Gastrocnemius medialis (tissue), 4 donors: ENCODE measurements at regions not wholly inside any gene's neighbourhood (a gene's known extent, or its start where the extent isn't known, plus 50 kb on each side); places are given as distances from the start of the nearest gene placed in this dataset.
"Not testable (repeated sequence)": the region's sequence is repeated elsewhere in the genome, so short reads cannot be mapped to it uniquely, and the experiment has no call there.

Experiments
- ATAC-seq, 2 donors: fragments of 150-250 bp; one replicate each; pipeline ENCODE4 v1.9.1; 2016
- DNase-seq, 2 donors: peaks; one replicate each; pipeline ENCODE4 v3.0.0-alpha.2; 2019
- H3K27ac ChIP-seq, 4 donors: fragments of 200-600 bp; sonication (generic); 1 replicate in 1 of 4; 2 replicates in 3 of 4; pipeline ENCODE4 v1.5.1; 2016 to 2018; ENCODE audit warnings: mild to moderate bottlenecking in 2 of 4, moderate library complexity in 1 of 4
- H3K27me3 ChIP-seq, 3 donors: fragments of 200-600 bp; sonication (generic) in 2 of 3; 1 replicate in 1 of 3; 2 replicates in 2 of 3; pipeline versions ENCODE4 v1.5.1 to v1.6.0; 2016 to 2019; ENCODE audit warnings: mild to moderate bottlenecking in 1 of 3, moderate library complexity in 1 of 3
- H3K36me3 ChIP-seq, 2 donors: fragments of 200-600 bp; sonication (generic) in 1 of 2; one replicate each; pipeline ENCODE4 v1.5.1; 2017 to 2018
- H3K4me1 ChIP-seq, 2 donors: fragments of 200-600 bp; sonication (generic) in 1 of 2; one replicate each; pipeline ENCODE4 v1.5.1; 2016 to 2017; ENCODE audit warnings: mild to moderate bottlenecking in 2 of 2
- H3K4me3 ChIP-seq, 4 donors: fragments of 200-600 bp; sonication (generic) in 3 of 4; 1 replicate in 1 of 4; 2 replicates in 3 of 4; pipeline ENCODE4 v1.5.1; 2016 to 2019; ENCODE audit warnings: mild to moderate bottlenecking in 2 of 4
- H3K9me3 ChIP-seq, 3 donors: fragments of 200-600 bp; sonication (generic) in 2 of 3; 1 replicate in 1 of 3; 2 replicates in 2 of 3; pipeline ENCODE4 v1.5.1; 2016 to 2019
- CTCF ChIP-seq, 5 experiments: fragments of 450-650 bp in 3 of 5; fragments of 200-600 bp in 2 of 5; sonication (generic) in 2 of 5; IDR thresholded peaks in 4 of 5; conservative IDR thresholded peaks in 1 of 5; 1 replicate in 4 of 5; 2 replicates in 1 of 5; pipeline ENCODE4 v1.5.1; 2016 to 2019; ENCODE audit warnings: antibody characterized with exemption in 5 of 5, mild to moderate bottlenecking in 3 of 5, moderate library complexity in 3 of 5
- POLR2A ChIP-seq, 2 donors: fragments of 450-650 bp; IDR thresholded peaks; one replicate each; pipeline ENCODE4 v1.6.1; 2017; ENCODE audit warnings: antibody characterized with exemption in 2 of 2, mild to moderate bottlenecking in 2 of 2, moderate library complexity in 2 of 2
- in situ Hi-C, 4 donors: fragments of 200-750 bp; cut with MboI; loops; one replicate each; pipeline versions ENCODE4 v1.15.0 to v1.8.0; 2017; ENCODE audit warnings: low sequenced_read_pairs in 4 of 4
- intact Hi-C: fragments of 100-400 bp; cut with DNase I; formaldehyde crosslinking; loops from one replicate; pipeline ENCODE4 v1.15.1; 2023; ENCODE audit warnings: low total_unique reads

DNA sequence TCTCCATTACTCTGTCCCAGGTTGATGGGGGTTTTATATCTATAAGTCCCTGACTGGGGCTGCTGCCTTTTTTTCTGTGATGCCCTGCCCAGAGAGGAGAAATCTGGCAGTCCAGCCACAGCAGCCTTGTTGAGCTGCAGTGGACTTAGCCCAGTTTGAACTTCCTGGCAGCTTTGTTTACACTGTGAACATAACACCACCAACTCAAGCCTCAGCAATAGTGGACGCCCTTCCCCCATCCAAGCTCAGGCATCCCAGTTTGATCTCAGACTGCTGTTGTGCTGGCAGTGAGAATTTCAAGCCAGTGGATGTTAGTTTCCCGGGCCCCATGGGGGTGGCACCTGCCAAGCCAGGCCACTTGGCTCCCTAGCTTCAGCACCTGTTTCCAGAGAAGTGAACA lies 298.5 kb upstream of the KDM5D start:
- Histone ChIP-seq H3K27ac (no peak overlapping the region), H3K36me3 (no peaks in the 10 kb centered on the region), H3K27me3 (no peaks in the 10 kb centered on the region), H3K9me3 (no peaks in the 10 kb centered on the region), H3K4me1 (no peaks in the 10 kb centered on the region), H3K4me3 (no peak overlapping the region)
- ATAC-seq (no peak), DNase-seq (no peak)
- no peak for TF ChIP-seq POLR2A (IDR thresholded peaks at IDR 0.05)
- no peak for TF ChIP-seq CTCF (IDR thresholded peaks at IDR 0.05 in 4 of 5, conservative IDR thresholded peaks at IDR 0.05 in 1 of 5)
- intact Hi-C loops (no loop called here), in situ Hi-C loops (no loop called here)

GRCh38 chrY:20025676-20026075 lies 281.1 kb upstream of the KDM5D start:
- DNase-seq (no peak), ATAC-seq (no peak)
- in situ Hi-C loops (no loop called here), intact Hi-C loops (no loop called here)
- Histone ChIP-seq H3K27ac (no peak overlapping the region), H3K4me1 (no peaks in the 10 kb centered on the region), H3K36me3 (no peaks in the 10 kb centered on the region), H3K27me3 (no peaks in the 10 kb centered on the region), H3K4me3 (no peak overlapping the region), H3K9me3 (no peaks in the 10 kb centered on the region)
- no peak for TF ChIP-seq POLR2A (IDR thresholded peaks at IDR 0.05)
- no peak for TF ChIP-seq CTCF (IDR thresholded peaks at IDR 0.05 in 4 of 5, conservative IDR thresholded peaks at IDR 0.05 in 1 of 5)

DNA sequence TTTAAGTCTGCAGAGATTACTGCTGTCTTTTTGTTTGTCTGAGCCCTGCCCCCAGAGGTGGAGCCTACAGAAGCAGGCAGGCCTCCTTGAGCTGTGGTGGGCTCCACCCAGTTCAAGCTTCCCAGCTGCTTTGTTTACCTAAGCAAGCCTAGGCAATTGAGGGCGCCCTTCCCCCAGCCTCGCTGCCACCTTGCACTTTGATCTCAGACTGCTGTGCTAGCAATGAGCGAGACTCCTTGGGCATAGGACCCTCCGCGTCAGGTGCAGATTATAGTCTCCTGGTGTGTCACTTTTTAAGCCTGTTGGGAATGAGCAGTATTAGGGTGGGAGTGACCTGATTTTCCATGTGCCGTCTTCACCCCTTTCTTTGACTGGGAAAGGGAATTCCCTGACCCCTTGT lies 248.9 kb upstream of the KDM5D start:
- DNase-seq, H3K36me3 ChIP-seq, H3K4me1 ChIP-seq, intact Hi-C loops, ATAC-seq, H3K27ac ChIP-seq, in situ Hi-C loops, H3K4me3 ChIP-seq, H3K27me3 ChIP-seq, H3K9me3 ChIP-seq: not testable (repeated sequence)

DNA sequence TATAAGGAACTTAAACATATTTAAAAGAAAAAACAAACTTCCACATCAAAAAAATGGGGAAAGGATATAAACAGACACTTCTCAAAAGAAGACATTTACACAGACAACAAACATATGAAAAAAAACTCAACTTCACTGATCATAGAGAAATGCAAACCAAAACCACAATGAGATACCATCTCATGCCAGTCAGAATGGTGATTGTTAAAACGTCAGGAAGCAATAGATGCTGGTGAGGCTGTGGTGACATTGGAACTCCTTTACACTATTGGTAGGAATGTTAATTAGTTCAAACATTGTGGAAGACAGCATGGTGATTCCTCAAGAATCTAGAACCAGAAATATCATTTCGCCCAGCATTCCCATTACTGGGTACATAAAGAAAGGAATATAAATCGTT lies 228.5 kb upstream of the KDM5D start:
- Histone ChIP-seq H3K27me3 (no peaks in the 10 kb centered on the region), H3K9me3 (no peaks in the 10 kb centered on the region), H3K4me1 (no peaks in the 10 kb centered on the region), H3K36me3 (no peaks in the 10 kb centered on the region), H3K4me3 (no peak overlapping the region), H3K27ac (no peak overlapping the region)
- TF ChIP-seq CTCF (IDR thresholded peaks at IDR 0.05 in 4 of 5, conservative IDR thresholded peaks at IDR 0.05 in 1 of 5) (no peak), POLR2A (IDR thresholded peaks at IDR 0.05) (no peak)
- ATAC-seq (no peak), DNase-seq (no peak)
- in situ Hi-C loops = no loop called here
- intact Hi-C loops = no loop called here

- H3K27me3 ChIP-seq = no peaks in the 10 kb centered on the region
- no peaks in the 10 kb centered on the region for H3K4me1 ChIP-seq
- in situ Hi-C loops = no loop called here
- TF ChIP-seq POLR2A (IDR thresholded peaks at IDR 0.05) = no peak
- no peak for TF ChIP-seq CTCF (IDR thresholded peaks at IDR 0.05 in 4 of 5, conservative IDR thresholded peaks at IDR 0.05 in 1 of 5)
- H3K4me3 ChIP-seq = no peak overlapping the region
- no peaks in the 10 kb centered on the region for H3K9me3 ChIP-seq
- intact Hi-C loops = no loop called here
- DNase-seq = no peak
- no peak overlapping the region for H3K27ac ChIP-seq
- ATAC-seq = no peak
- no peaks in the 10 kb centered on the region for H3K36me3 ChIP-seq
Observed at GRCh38 chrY:19947702-19948101, 203.2 kb upstream of the KDM5D start.
